Cardiac fibroblast (primary cell): ENCODE measurements at regions not wholly inside any gene's neighbourhood (a gene's known extent, or its start where the extent isn't known, plus 50 kb on each side); places are given as distances from the start of the nearest gene placed in this dataset.

Experiments
- DNase-seq, 2 donors: peaks; one replicate each; pipeline versions ENCODE4 v3.0.0 to v3.0.0-alpha.2; 2010; ENCODE audit warnings: low read depth in 2 of 2
- H3K4me3 ChIP-seq, 2 donors: replicated peaks in 1 of 2; 1 replicate in 1 of 2; 2 replicates in 1 of 2; pipeline ENCODE4 v1.5.1; 2011; ENCODE audit warnings: low read depth in 2 of 2, low read length in 2 of 2, mild to moderate bottlenecking in 2 of 2, moderate library complexity in 1 of 2
- CTCF ChIP-seq: IDR thresholded peaks from one replicate; pipeline ENCODE4 v1.5.1; 2011; ENCODE audit warnings: low read depth, mild to moderate bottlenecking, low read length, inconsistent platforms

GRCh38 chr18:78660311-78660710, 319.3 kb upstream of the SALL3 start:
- H3K4me3 ChIP-seq, result no peak overlapping the region
- DNase-seq, result no peak
- no peak for TF ChIP-seq CTCF

- TF ChIP-seq CTCF, result no peak
- no peak overlapping the region for H3K4me3 ChIP-seq
- DNase-seq, result no peak
Observed at GRCh38 chr18:78661316-78661715, 318.3 kb upstream of the SALL3 start.

GRCh38 chr18:78662879-78663278, 316.7 kb upstream of the SALL3 start:
- no peak for DNase-seq
- TF ChIP-seq CTCF, result no peak
- H3K4me3 ChIP-seq, result no peak overlapping the region

- H3K4me3 ChIP-seq, result no peak overlapping the region
- no peak for DNase-seq
- no peak for TF ChIP-seq CTCF
Observed at GRCh38 chr18:78664048-78664447, 315.6 kb upstream of the SALL3 start.

- no peak for TF ChIP-seq CTCF
- no peak overlapping the region for H3K4me3 ChIP-seq
- no peak for DNase-seq
Observed at GRCh38 chr18:78664848-78665247, 314.8 kb upstream of the SALL3 start.

GRCh38 chr18:78665644-78666043, 314.0 kb upstream of the SALL3 start:
- H3K4me3 ChIP-seq, result no peak overlapping the region
- no peak for DNase-seq
- TF ChIP-seq CTCF, result no peak

- DNase-seq, result no peak
- TF ChIP-seq CTCF, result no peak
- H3K4me3 ChIP-seq, result no peak overlapping the region
Observed at GRCh38 chr18:78666666-78667335, 312.8 kb upstream of the SALL3 start.
